ENCODE measurements at regions not wholly inside any gene's neighbourhood (a gene's known extent, or its start where the extent isn't known, plus 50 kb on each side); places are given as distances from the start of the nearest gene placed in this dataset.

GRCh38 chr3:99523431-99524127 is 114.8 kb upstream of the COL8A1 start:
- no TSS peak for BruUV-seq (replicated peaks)
- H3K36me3 ChIP-seq (ENCODE audit: insufficient read depth, low read length): no peaks in the 10 kb centered on the region
- ChIA-PET CTCF (ENCODE audit: unreplicated experiment) (no interaction called here), POLR2A (no interaction called here)
- DNase-seq (ENCODE audit: low spot score): no peak
- no peak overlapping the region for H3K27ac ChIP-seq (ENCODE audit: low read depth, low read length, poor library complexity, severe bottlenecking)
- H2AFZ ChIP-seq (ENCODE audit: low read length): no peak overlapping the region
- H3K79me2 ChIP-seq (ENCODE audit: insufficient read depth, low read depth, low read length): no peaks in the 10 kb centered on the region
- no peaks in the 10 kb centered on the region for H3K9me2 ChIP-seq (ENCODE audit: insufficient read depth, low read length)
- no peak overlapping the region for H3K4me2 ChIP-seq (ENCODE audit: low read length)
- no peak for TF ChIP-seq CTCF (conservative IDR thresholded peaks at IDR 0.05; ENCODE audit: low read length)
- TF ChIP-seq EZH2phosphoT487 (IDR thresholded peaks at IDR 0.05; ENCODE audit: borderline replicate concordance, low read depth, low read length): no peak
- no peak overlapping the region for H3K4me3 ChIP-seq (ENCODE audit: low read depth, low read length, poor library complexity, severe bottlenecking)
- intact Hi-C loops (cut with micrococcal nuclease; ENCODE audit: unreplicated experiment): no loop called here
- no peaks in the 10 kb centered on the region for H4K20me1 ChIP-seq (ENCODE audit: insufficient read depth, low read length)
- H3K4me1 ChIP-seq (ENCODE audit: insufficient read depth, low read length, poor library complexity, severe bottlenecking): no peaks in the 10 kb centered on the region
- H3K9me3 ChIP-seq (ENCODE audit: low read length): no peaks in the 10 kb centered on the region

GRCh38 chr3:99522147-99522546 is 116.2 kb upstream of the COL8A1 start:
- Histone ChIP-seq H4K20me1 (ENCODE audit: insufficient read depth, low read length) (no peaks in the 10 kb centered on the region), H3K9me2 (ENCODE audit: insufficient read depth, low read length) (no peaks in the 10 kb centered on the region), H3K9me3 (ENCODE audit: low read length) (no peaks in the 10 kb centered on the region), H3K27ac (ENCODE audit: low read depth, low read length, poor library complexity, severe bottlenecking) (no peak overlapping the region), H3K36me3 (ENCODE audit: insufficient read depth, low read length) (no peaks in the 10 kb centered on the region), H3K79me2 (ENCODE audit: insufficient read depth, low read depth, low read length) (no peaks in the 10 kb centered on the region), H3K4me3 (ENCODE audit: low read depth, low read length, poor library complexity, severe bottlenecking) (no peak overlapping the region), H3K4me2 (ENCODE audit: low read length) (no peak overlapping the region), H2AFZ (ENCODE audit: low read length) (no peak overlapping the region), H3K4me1 (ENCODE audit: insufficient read depth, low read length, poor library complexity, severe bottlenecking) (no peaks in the 10 kb centered on the region)
- intact Hi-C loops (cut with micrococcal nuclease; ENCODE audit: unreplicated experiment): no loop called here
- ChIA-PET CTCF (ENCODE audit: unreplicated experiment) (no interaction called here), POLR2A (interaction anchor here (0.9 kb wide), 1 partner anchor 34 kb away, joined by 3 read pairs; no protein-coding TSS in a partner anchor)
- no peak for DNase-seq (ENCODE audit: low spot score)
- BruUV-seq (replicated peaks): no TSS peak
- TF ChIP-seq CTCF (conservative IDR thresholded peaks at IDR 0.05; ENCODE audit: low read length) (no peak), EZH2phosphoT487 (IDR thresholded peaks at IDR 0.05; ENCODE audit: borderline replicate concordance, low read depth, low read length) (no peak)

GRCh38 chr3:99521551-99521950 is 116.8 kb upstream of the COL8A1 start:
- TF ChIP-seq EZH2phosphoT487 (IDR thresholded peaks at IDR 0.05; ENCODE audit: borderline replicate concordance, low read depth, low read length): no peak
- TF ChIP-seq CTCF (conservative IDR thresholded peaks at IDR 0.05; ENCODE audit: low read length): no peak
- Histone ChIP-seq H3K4me3 (ENCODE audit: low read depth, low read length, poor library complexity, severe bottlenecking) (no peak overlapping the region), H3K36me3 (ENCODE audit: insufficient read depth, low read length) (no peaks in the 10 kb centered on the region), H3K4me1 (ENCODE audit: insufficient read depth, low read length, poor library complexity, severe bottlenecking) (no peaks in the 10 kb centered on the region), H3K9me2 (ENCODE audit: insufficient read depth, low read length) (no peaks in the 10 kb centered on the region), H3K79me2 (ENCODE audit: insufficient read depth, low read depth, low read length) (no peaks in the 10 kb centered on the region), H2AFZ (ENCODE audit: low read length) (no peak overlapping the region), H4K20me1 (ENCODE audit: insufficient read depth, low read length) (no peaks in the 10 kb centered on the region), H3K4me2 (ENCODE audit: low read length) (no peak overlapping the region), H3K9me3 (ENCODE audit: low read length) (no peaks in the 10 kb centered on the region), H3K27ac (ENCODE audit: low read depth, low read length, poor library complexity, severe bottlenecking) (no peak overlapping the region)
- CTCF ChIA-PET (ENCODE audit: unreplicated experiment): no interaction called here
- POLR2A ChIA-PET: interaction anchor here (0.9 kb wide), 1 partner anchor 35 kb away, joined by 3 read pairs; no protein-coding TSS in a partner anchor
- intact Hi-C loops (cut with micrococcal nuclease; ENCODE audit: unreplicated experiment): no loop called here
- no peak for DNase-seq (ENCODE audit: low spot score)
- BruUV-seq (replicated peaks): no TSS peak
